ENCODE measurements at regions not wholly inside any gene's neighbourhood (a gene's known extent, or its start where the extent isn't known, plus 50 kb on each side); places are given as distances from the start of the nearest gene placed in this dataset.
"Not testable (repeated sequence)": the region's sequence is repeated elsewhere in the genome, so short reads cannot be mapped to it uniquely, and the experiment has no call there.

GRCh38 chr5:167036585-167036984 lies 1254.9 kb upstream of the WWC1 start:
- DNase-seq: no peak

GRCh38 chr5:167049043-167049663 lies 1242.3 kb upstream of the WWC1 start:
- DNase-seq: peak; percentile 44

GRCh38 chr5:167049771-167050567 lies 1241.5 kb upstream of the WWC1 start:
- DNase-seq: no peak

- peak; percentile 39 for DNase-seq
Measured at GRCh38 chr5:167050568-167051401, 1240.7 kb upstream of the WWC1 start.

GRCh38 chr5:167051402-167051768 lies 1240.1 kb upstream of the WWC1 start:
- peak; percentile 15 for DNase-seq

- DNase-seq: no peak
Measured at GRCh38 chr5:167052791-167053190, 1238.7 kb upstream of the WWC1 start.

GRCh38 chr5:167057665-167058064 lies 1233.8 kb upstream of the WWC1 start:
- DNase-seq: no peak

GRCh38 chr5:167061695-167062094 lies 1229.8 kb upstream of the WWC1 start:
- no peak for DNase-seq

GRCh38 chr5:167063116-167063515 lies 1228.3 kb upstream of the WWC1 start:
- no peak for DNase-seq

- DNase-seq: no peak
Measured at GRCh38 chr5:167063788-167064187, 1227.7 kb upstream of the WWC1 start.

GRCh38 chr5:167064198-167064776 lies 1227.2 kb upstream of the WWC1 start:
- no peak for DNase-seq

GRCh38 chr5:167065794-167066193 lies 1225.7 kb upstream of the WWC1 start:
- no peak for DNase-seq

- no peak for DNase-seq
Measured at GRCh38 chr5:167071981-167072610, 1219.3 kb upstream of the WWC1 start.

- no peak for DNase-seq
Measured at GRCh38 chr5:167081561-167081960, 1209.9 kb upstream of the WWC1 start.

GRCh38 chr5:167096816-167097215 lies 1194.6 kb upstream of the WWC1 start:
- DNase-seq: no peak

GRCh38 chr5:167104351-167104750 lies 1187.1 kb upstream of the WWC1 start:
- no peak for DNase-seq

- DNase-seq: no peak
Measured at GRCh38 chr5:167105941-167106340, 1185.5 kb upstream of the WWC1 start.

- no peak for DNase-seq
Measured at GRCh38 chr5:167107684-167108083, 1183.8 kb upstream of the WWC1 start.

- DNase-seq: not testable (repeated sequence)
Measured at GRCh38 chr5:167108266-167108665, 1183.2 kb upstream of the WWC1 start.

GRCh38 chr5:167112556-167112955 lies 1178.9 kb upstream of the WWC1 start:
- DNase-seq: no peak

GRCh38 chr5:167122267-167122666 lies 1169.2 kb upstream of the WWC1 start:
- DNase-seq: no peak

- DNase-seq: no peak
Measured at GRCh38 chr5:167123126-167123525, 1168.3 kb upstream of the WWC1 start.

GRCh38 chr5:167128581-167128980 lies 1162.9 kb upstream of the WWC1 start:
- DNase-seq: no peak

Data from dermis blood vessel endothelial cell (primary cell).